Fibroblast of lung (primary cell): ENCODE measurements at regions not wholly inside any gene's neighbourhood (a gene's known extent, or its start where the extent isn't known, plus 50 kb on each side); places are given as distances from the start of the nearest gene placed in this dataset.

Experiments
- EZH2 ChIP-seq: IDR thresholded peaks from 2 replicates; pipeline ENCODE4 v1.5.1; 2012; ENCODE audit warnings: low read length, control low read depth, mild to moderate bottlenecking; ENCODE audit errors: missing control alignments
- TF ChIP-seq, protein P1 (sequence below), 2 donors: IDR thresholded peaks in 1 of 2; conservative IDR thresholded peaks in 1 of 2; 1 replicate in 1 of 2; 2 replicates in 1 of 2; pipeline ENCODE4 v1.5.1; 2011 to 2012; ENCODE audit warnings: low read length in 2 of 2, control low read depth in 1 of 2, inconsistent platforms in 1 of 2, low read depth in 1 of 2, mild to moderate bottlenecking in 1 of 2

DNA sequence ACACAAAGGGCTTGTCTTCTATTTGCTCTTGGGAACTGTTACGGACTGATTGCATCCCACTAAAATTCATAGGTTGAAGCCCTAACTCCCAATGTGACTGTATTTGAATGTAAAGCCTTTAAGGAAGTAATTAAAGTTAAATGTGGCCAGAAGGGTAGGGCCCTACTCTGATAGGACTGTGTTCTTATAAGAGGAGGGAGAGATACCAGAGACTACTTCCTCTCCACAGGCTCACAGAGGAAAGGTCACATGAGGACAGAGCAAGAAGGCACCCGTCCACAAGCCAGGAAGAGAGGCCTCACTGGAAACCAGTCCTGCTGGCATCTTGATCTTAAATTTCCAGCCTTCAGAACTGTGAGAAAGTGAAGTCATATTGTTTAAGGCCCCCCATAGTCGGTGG, 211.9 kb downstream of the CDH26 start:
- TF ChIP-seq EZH2, result no peak
- TF ChIP-seq, protein P1, sequence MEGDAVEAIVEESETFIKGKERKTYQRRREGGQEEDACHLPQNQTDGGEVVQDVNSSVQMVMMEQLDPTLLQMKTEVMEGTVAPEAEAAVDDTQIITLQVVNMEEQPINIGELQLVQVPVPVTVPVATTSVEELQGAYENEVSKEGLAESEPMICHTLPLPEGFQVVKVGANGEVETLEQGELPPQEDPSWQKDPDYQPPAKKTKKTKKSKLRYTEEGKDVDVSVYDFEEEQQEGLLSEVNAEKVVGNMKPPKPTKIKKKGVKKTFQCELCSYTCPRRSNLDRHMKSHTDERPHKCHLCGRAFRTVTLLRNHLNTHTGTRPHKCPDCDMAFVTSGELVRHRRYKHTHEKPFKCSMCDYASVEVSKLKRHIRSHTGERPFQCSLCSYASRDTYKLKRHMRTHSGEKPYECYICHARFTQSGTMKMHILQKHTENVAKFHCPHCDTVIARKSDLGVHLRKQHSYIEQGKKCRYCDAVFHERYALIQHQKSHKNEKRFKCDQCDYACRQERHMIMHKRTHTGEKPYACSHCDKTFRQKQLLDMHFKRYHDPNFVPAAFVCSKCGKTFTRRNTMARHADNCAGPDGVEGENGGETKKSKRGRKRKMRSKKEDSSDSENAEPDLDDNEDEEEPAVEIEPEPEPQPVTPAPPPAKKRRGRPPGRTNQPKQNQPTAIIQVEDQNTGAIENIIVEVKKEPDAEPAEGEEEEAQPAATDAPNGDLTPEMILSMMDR (conservative IDR thresholded peaks at IDR 0.05 in 1 of 2, IDR thresholded peaks at IDR 0.05 in 1 of 2; ENCODE audit: low read depth in 1 of 2, low read length in 2 of 2), result no peak
